Common myeloid progenitor, CD34-positive (primary cell): ENCODE measurements at regions not wholly inside any gene's neighbourhood (a gene's known extent, or its start where the extent isn't known, plus 50 kb on each side); places are given as distances from the start of the nearest gene placed in this dataset.

Experiments used
- CTCF ChIA-PET: fragments of 350-600 bp; sonication (Branson Sonifier 250); formaldehyde crosslinking; loops from one replicate; lab custom pipeline; 2021; ENCODE audit warnings: antibody characterized with exemption; lab: Charles Lee
- POLR2A ChIA-PET: fragments of 350-600 bp; sonication (Branson Sonifier 250); formaldehyde crosslinking; loops from one replicate; lab custom pipeline; 2021; ENCODE audit warnings: antibody characterized with exemption; lab: Charles Lee
- DNase-seq, 3 donors: peaks; one replicate each; pipeline versions ENCODE4 v3.0.0 to v3.0.0-alpha.2; 2013
- H3K27ac ChIP-seq, 2 experiments: 1 replicate in 1 of 2; 2 replicates in 1 of 2; pipeline ENCODE4 v1.7.0; 2013; ENCODE audit warnings: inconsistent platforms in 2 of 2, low read length in 2 of 2, mild to moderate bottlenecking in 2 of 2, low read depth in 1 of 2, moderate library complexity in 1 of 2; ENCODE audit not compliant: severe bottlenecking in 2 of 2, insufficient read depth in 1 of 2, poor library complexity in 1 of 2
- H3K27me3 ChIP-seq, 5 experiments: replicated peaks in 2 of 5; 1 replicate in 3 of 5; 2 replicates in 2 of 5; pipeline versions ENCODE4 v1.6.1 to v1.7.0; 2013; ENCODE audit warnings: low read length in 4 of 5, mild to moderate bottlenecking in 2 of 5, moderate library complexity in 2 of 5, inconsistent platforms in 1 of 5; ENCODE audit not compliant: insufficient read depth in 5 of 5, control insufficient read depth in 4 of 5
- H3K36me3 ChIP-seq, 4 experiments: 1 replicate in 2 of 4; 2 replicates in 2 of 4; pipeline versions ENCODE4 v1.6.1 to v1.7.0; 2013; ENCODE audit warnings: low read length in 3 of 4, control low read depth in 1 of 4, mild to moderate bottlenecking in 1 of 4; ENCODE audit not compliant: control insufficient read depth in 4 of 4, insufficient read depth in 4 of 4
- H3K4me1 ChIP-seq, 4 experiments: 1 replicate in 3 of 4; 2 replicates in 1 of 4; pipeline versions ENCODE4 v1.6.1 to v1.7.1; 2013; ENCODE audit warnings: low read length in 3 of 4, mild to moderate bottlenecking in 3 of 4, control low read depth in 1 of 4, inconsistent platforms in 1 of 4, moderate library complexity in 1 of 4; ENCODE audit not compliant: control insufficient read depth in 4 of 4, insufficient read depth in 4 of 4; ENCODE audit errors: control extremely low read depth in 1 of 4
- H3K4me3 ChIP-seq, 7 experiments: 1 replicate in 4 of 7; 2 replicates in 3 of 7; pipeline versions ENCODE4 v1.5.1 to v1.7.0; 2013; ENCODE audit warnings: mild to moderate bottlenecking in 7 of 7, low read length in 6 of 7, moderate library complexity in 6 of 7, inconsistent platforms in 2 of 7, low read depth in 2 of 7, control low read depth in 1 of 7; ENCODE audit not compliant: insufficient read depth in 4 of 7, control insufficient read depth in 1 of 7; ENCODE audit errors: extremely low read depth in 1 of 7
- H3K9me3 ChIP-seq, 5 experiments: 1 replicate in 4 of 5; 2 replicates in 1 of 5; pipeline versions ENCODE4 v1.6.1 to v1.7.1; 2013; ENCODE audit warnings: low read length in 4 of 5, mild to moderate bottlenecking in 2 of 5, inconsistent platforms in 1 of 5, low read depth in 1 of 5, moderate library complexity in 1 of 5; ENCODE audit not compliant: control insufficient read depth in 4 of 5, insufficient read depth in 2 of 5; ENCODE audit errors: control extremely low read depth in 1 of 5
- WGBS: methylation state at CpG from one replicate; pipeline ENCODE4 v1.1.5; 2013; ENCODE audit not compliant: insufficient coverage; 5-methylcytosine and 5-hydroxymethylcytosine counted together

- H3K27me3 ChIP-seq: no peaks in the 10 kb centered on the region
- H3K4me1 ChIP-seq: no peaks in the 10 kb centered on the region
- no peak for DNase-seq
- CTCF ChIA-PET: no interaction called here
- no peak overlapping the region for H3K4me3 ChIP-seq
- H3K36me3 ChIP-seq: no peaks in the 10 kb centered on the region
- POLR2A ChIA-PET: interaction anchor here (0.7 kb wide), 1 partner anchor 14 kb away, joined by 7 read pairs; no protein-coding TSS in a partner anchor
- WGBS: 100% methylated on average over 1 of the region's 1 CpG
- peaks cover 0 to 4% (median 0%) of the 10 kb centered on the region in 5 experiments for H3K9me3 ChIP-seq
- H3K27ac ChIP-seq: no peak overlapping the region
Measured at GRCh38 chr7:40922316-40922670, 780.6 kb downstream of the INHBA start.

- POLR2A ChIA-PET: no interaction called here
- 86% methylated on average over 4 of the region's 7 CpGs for WGBS
- DNase-seq: no peak
Measured at GRCh38 chr7:40921589-40922315, 781.1 kb downstream of the INHBA start.

GRCh38 chr7:40918701-40919271 is 784.0 kb downstream of the SUGCT start:
- ChIA-PET CTCF (no interaction called here), POLR2A (no interaction called here)
- H3K36me3 ChIP-seq: no peaks in the 10 kb centered on the region
- DNase-seq: no peak
- 100% methylated on average over 2 of the region's 2 CpGs for WGBS
- H3K27me3 ChIP-seq: no peaks in the 10 kb centered on the region
- peaks cover 0 to 1% (median 0%) of the 10 kb centered on the region in 5 experiments for H3K9me3 ChIP-seq
- no peak overlapping the region for H3K27ac ChIP-seq
- H3K4me3 ChIP-seq: no peak overlapping the region
- no peaks in the 10 kb centered on the region for H3K4me1 ChIP-seq

More at GRCh38 chr7:40921589-40922315, 781.1 kb downstream of the INHBA start:
- CTCF ChIA-PET: no interaction called here
- no peaks in the 10 kb centered on the region for H3K36me3 ChIP-seq
- H3K4me3 ChIP-seq: no peak overlapping the region
- H3K27ac ChIP-seq: no peak overlapping the region
- no peaks in the 10 kb centered on the region for H3K27me3 ChIP-seq
- H3K9me3 ChIP-seq: peaks cover 0 to 4% (median 0%) of the 10 kb centered on the region in 5 experiments
- no peaks in the 10 kb centered on the region for H3K4me1 ChIP-seq

GRCh38 chr7:40916813-40917212 is 782.0 kb downstream of the SUGCT start:
- 100% methylated on average over 2 of the region's 2 CpGs for whole genome bisulfite sequencing
- H3K27ac ChIP-seq: no peak overlapping the region
- POLR2A ChIA-PET: no interaction called here

GRCh38 chr7:40915071-40915470 is 780.3 kb downstream of the SUGCT start:
- Histone ChIP-seq H3K9me3 (no peaks in the 10 kb centered on the region), H3K4me1 (no peaks in the 10 kb centered on the region), H3K36me3 (no peaks in the 10 kb centered on the region), H3K27me3 (no peaks in the 10 kb centered on the region), H3K4me3 (no peak overlapping the region), H3K27ac (no peak overlapping the region)
- CTCF ChIA-PET: no interaction called here
- DNase-seq: no peak
- 95% methylated on average over 4 of the region's 5 CpGs for WGBS
- POLR2A ChIA-PET: no interaction called here

More at GRCh38 chr7:40916813-40917212, 782.0 kb downstream of the SUGCT start:
- H3K36me3 ChIP-seq: no peaks in the 10 kb centered on the region
- no peak for DNase-seq
- H3K9me3 ChIP-seq: no peaks in the 10 kb centered on the region
- H3K4me3 ChIP-seq: no peak overlapping the region
- CTCF ChIA-PET: no interaction called here
- no peaks in the 10 kb centered on the region for H3K27me3 ChIP-seq
- H3K4me1 ChIP-seq: no peaks in the 10 kb centered on the region
